WTC11 (cell line): ENCODE measurements at regions not wholly inside any gene's neighbourhood (a gene's known extent, or its start where the extent isn't known, plus 50 kb on each side); places are given as distances from the start of the nearest gene placed in this dataset.

Source experiments
- ATAC-seq: fragments of 200-7000 bp; cut with Tn5 transposase; 2 replicates; pipeline ENCODE4 v1.10.0; 2021; ENCODE audit warnings: mild to moderate bottlenecking, moderate library complexity
- CTCF ChIA-PET: fragments of 300-600 bp; sonication (Branson Sonifier 250); formaldehyde crosslinking; loops from one replicate; lab custom pipeline; 2021; ENCODE audit warnings: antibody characterized with exemption; lab: Charles Lee
- POLR2A ChIA-PET: fragments of 350-600 bp; sonication (Branson Sonifier 250); formaldehyde crosslinking; loops from one replicate; lab custom pipeline; 2021; ENCODE audit warnings: antibody characterized with exemption; lab: Charles Lee
- DNase-seq: peaks from one replicate; pipeline ENCODE4 v3.0.0; 2021; ENCODE audit warnings: low spot score
- H3K27ac Mint-ChIP-seq: 2 replicates; pipeline ENCODE4 v1.8.0; 2021; ENCODE audit warnings: mixed read lengths
- H3K27me3 Mint-ChIP-seq: 2 replicates; pipeline ENCODE4 v1.8.0; 2021; ENCODE audit warnings: low read depth, mild to moderate bottlenecking, moderate library complexity, mixed read lengths
- H3K36me3 Mint-ChIP-seq: 2 replicates; pipeline ENCODE4 v1.8.0; 2021; ENCODE audit warnings: mixed read lengths
- H3K4me1 Mint-ChIP-seq: 2 replicates; pipeline ENCODE4 v1.8.0; 2022; ENCODE audit warnings: mixed read lengths
- H3K4me3 Mint-ChIP-seq: 2 replicates; pipeline ENCODE4 v1.8.0; 2021; ENCODE audit warnings: mild to moderate bottlenecking, moderate library complexity, mixed read lengths
- H3K9me3 Mint-ChIP-seq: 2 replicates; pipeline ENCODE4 v1.8.0; 2021; ENCODE audit warnings: mixed read lengths
- ATF2 ChIP-seq: sonication (generic); formaldehyde crosslinking; IDR thresholded peaks from 2 replicates; pipeline ENCODE4 v1.8.1; 2022; ENCODE audit warnings: low read depth, missing genetic modification reagents, borderline replicate concordance
- CBFB ChIP-seq: sonication (generic); formaldehyde crosslinking; IDR thresholded peaks from 2 replicates; pipeline ENCODE4 v1.8.1; 2022; ENCODE audit warnings: mild to moderate bottlenecking, low read depth, missing genetic modification reagents
- ELF4 ChIP-seq: sonication (generic); formaldehyde crosslinking; IDR thresholded peaks from 2 replicates; pipeline ENCODE4 v1.8.1; 2022; ENCODE audit warnings: low read depth, mild to moderate bottlenecking, moderate library complexity, missing genetic modification reagents
- GRHL2 ChIP-seq: fragments of 250-450 bp; sonication (Bioruptor Pico); IDR thresholded peaks from 2 replicates; pipeline ENCODE4 v1.8.0; 2022; ENCODE audit warnings: mild to moderate bottlenecking, moderate library complexity; ENCODE audit not compliant: insufficient replicate concordance, severe bottlenecking
- PRDM15 ChIP-seq: sonication (generic); formaldehyde crosslinking; IDR thresholded peaks from 2 replicates; pipeline ENCODE4 v1.8.0; 2022; ENCODE audit warnings: missing genetic modification reagents
- RELA ChIP-seq: sonication (generic); formaldehyde crosslinking; IDR thresholded peaks from 2 replicates; pipeline ENCODE4 v1.8.1; 2022; ENCODE audit warnings: missing genetic modification reagents, mild to moderate bottlenecking, borderline replicate concordance
- SMAD3 ChIP-seq: sonication (generic); formaldehyde crosslinking; IDR thresholded peaks from 2 replicates; pipeline ENCODE4 v1.8.0; 2022; ENCODE audit warnings: missing genetic modification reagents, mild to moderate bottlenecking, borderline replicate concordance
- ZNF138 ChIP-seq: sonication (generic); formaldehyde crosslinking; conservative IDR thresholded peaks from 2 replicates; pipeline ENCODE4 v1.8.1; 2022; ENCODE audit warnings: mild to moderate bottlenecking, moderate library complexity, missing genetic modification reagents
- ZNF219 ChIP-seq: sonication (generic); formaldehyde crosslinking; IDR thresholded peaks from 2 replicates; pipeline ENCODE4 v1.8.0; 2023; ENCODE audit warnings: missing genetic modification reagents, mild to moderate bottlenecking, borderline replicate concordance
- ZNF232 ChIP-seq: sonication (generic); formaldehyde crosslinking; IDR thresholded peaks from 2 replicates; pipeline ENCODE4 v1.8.0; 2022; ENCODE audit warnings: mild to moderate bottlenecking, missing genetic modification reagents
- ZNF317 ChIP-seq: sonication (generic); formaldehyde crosslinking; IDR thresholded peaks from 2 replicates; pipeline ENCODE4 v1.8.1; 2023; ENCODE audit warnings: low read depth, mild to moderate bottlenecking, moderate library complexity, missing genetic modification reagents, borderline replicate concordance
- ZNF512 ChIP-seq: sonication (generic); formaldehyde crosslinking; IDR thresholded peaks from 2 replicates; pipeline ENCODE4 v1.8.1; 2022; ENCODE audit warnings: missing genetic modification reagents, borderline replicate concordance
- TF ChIP-seq, protein P1 (sequence below): sonication (generic); formaldehyde crosslinking; IDR thresholded peaks from 2 replicates; pipeline ENCODE4 v1.8.1; 2023; ENCODE audit warnings: mild to moderate bottlenecking, missing genetic modification reagents, borderline replicate concordance

DNA sequence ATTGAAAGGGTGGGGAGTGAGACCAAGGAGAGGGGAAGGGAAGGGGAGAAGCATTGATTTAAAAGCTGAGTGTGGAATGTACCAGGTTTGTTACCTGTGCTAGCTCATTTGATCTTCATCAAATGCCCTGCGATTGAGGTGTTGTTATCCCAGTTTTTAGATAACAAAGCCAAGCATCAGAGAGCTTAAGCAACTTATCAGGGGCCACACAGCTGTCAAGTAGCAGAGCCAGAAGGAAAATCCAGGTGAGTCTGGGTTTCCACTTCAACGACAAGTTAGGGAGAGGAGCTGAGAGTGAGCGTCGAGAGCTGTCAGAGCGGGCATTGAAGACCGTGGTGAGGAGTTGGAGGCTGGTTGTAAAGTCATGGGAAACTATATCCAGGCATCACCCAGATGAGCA, 146.9 kb upstream of the IRF2BP2 start (continued):
- TF ChIP-seq ZNF512: no peak
- TF ChIP-seq GRHL2 (CRISPR knock-in tag): no peak
- TF ChIP-seq, all 79 proteins: peak for 0

DNA sequence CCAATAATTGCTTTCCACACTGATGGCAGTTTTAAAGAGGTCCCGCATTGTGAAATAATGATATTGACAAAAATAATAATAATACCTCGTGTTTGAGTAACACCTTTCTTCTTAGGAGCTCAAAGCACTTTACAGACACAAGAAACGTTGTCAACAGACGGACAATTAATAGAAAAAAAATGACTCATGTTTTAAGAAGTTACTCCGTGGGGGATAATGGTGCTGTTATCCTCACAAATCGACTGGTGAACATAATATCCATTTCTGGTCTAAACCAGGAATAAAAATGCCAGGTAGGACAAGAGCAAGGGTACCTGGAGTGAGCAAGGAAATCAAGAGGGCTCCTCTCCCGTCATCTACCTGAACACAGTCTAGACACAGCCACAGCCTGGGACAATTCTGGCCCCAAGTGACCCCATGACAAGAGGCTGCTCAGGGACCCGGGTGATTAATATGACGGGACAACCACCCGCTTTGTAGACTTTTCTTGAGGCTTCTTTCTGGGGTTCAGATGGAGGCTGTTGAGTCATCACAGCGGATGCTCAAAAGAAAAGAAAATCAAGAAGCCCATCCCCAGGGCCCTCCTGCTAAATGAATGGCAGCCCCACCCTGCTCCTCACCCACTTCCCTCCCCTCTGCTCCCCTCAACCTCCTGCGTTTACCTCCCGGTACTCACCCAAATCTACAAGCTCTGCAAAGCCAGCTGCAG, 146.2 kb upstream of the IRF2BP2 start:
- TF ChIP-seq SMAD3 (CRISPR knock-in tag) (no peak), ZNF232 (CRISPR knock-in tag) (no peak), ZNF219 (CRISPR knock-in tag) (no peak), PRDM15 (no peak), ZNF317 (CRISPR knock-in tag) (no peak), ZNF138 (CRISPR knock-in tag) (no peak), ELF4 (CRISPR knock-in tag) (no peak), ATF2 (no peak), RELA (CRISPR knock-in tag) (no peak), CBFB (CRISPR knock-in tag) (no peak)
- TF ChIP-seq, protein P1, sequence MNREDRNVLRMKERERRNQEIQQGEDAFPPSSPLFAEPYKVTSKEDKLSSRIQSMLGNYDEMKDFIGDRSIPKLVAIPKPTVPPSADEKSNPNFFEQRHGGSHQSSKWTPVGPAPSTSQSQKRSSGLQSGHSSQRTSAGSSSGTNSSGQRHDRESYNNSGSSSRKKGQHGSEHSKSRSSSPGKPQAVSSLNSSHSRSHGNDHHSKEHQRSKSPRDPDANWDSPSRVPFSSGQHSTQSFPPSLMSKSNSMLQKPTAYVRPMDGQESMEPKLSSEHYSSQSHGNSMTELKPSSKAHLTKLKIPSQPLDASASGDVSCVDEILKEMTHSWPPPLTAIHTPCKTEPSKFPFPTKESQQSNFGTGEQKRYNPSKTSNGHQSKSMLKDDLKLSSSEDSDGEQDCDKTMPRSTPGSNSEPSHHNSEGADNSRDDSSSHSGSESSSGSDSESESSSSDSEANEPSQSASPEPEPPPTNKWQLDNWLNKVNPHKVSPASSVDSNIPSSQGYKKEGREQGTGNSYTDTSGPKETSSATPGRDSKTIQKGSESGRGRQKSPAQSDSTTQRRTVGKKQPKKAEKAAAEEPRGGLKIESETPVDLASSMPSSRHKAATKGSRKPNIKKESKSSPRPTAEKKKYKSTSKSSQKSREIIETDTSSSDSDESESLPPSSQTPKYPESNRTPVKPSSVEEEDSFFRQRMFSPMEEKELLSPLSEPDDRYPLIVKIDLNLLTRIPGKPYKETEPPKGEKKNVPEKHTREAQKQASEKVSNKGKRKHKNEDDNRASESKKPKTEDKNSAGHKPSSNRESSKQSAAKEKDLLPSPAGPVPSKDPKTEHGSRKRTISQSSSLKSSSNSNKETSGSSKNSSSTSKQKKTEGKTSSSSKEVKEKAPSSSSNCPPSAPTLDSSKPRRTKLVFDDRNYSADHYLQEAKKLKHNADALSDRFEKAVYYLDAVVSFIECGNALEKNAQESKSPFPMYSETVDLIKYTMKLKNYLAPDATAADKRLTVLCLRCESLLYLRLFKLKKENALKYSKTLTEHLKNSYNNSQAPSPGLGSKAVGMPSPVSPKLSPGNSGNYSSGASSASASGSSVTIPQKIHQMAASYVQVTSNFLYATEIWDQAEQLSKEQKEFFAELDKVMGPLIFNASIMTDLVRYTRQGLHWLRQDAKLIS: no peak
- no peak for ATAC-seq
- POLR2A ChIA-PET: interaction anchor here (1.1 kb wide), 1 partner anchor 15 kb away, joined by 4 read pairs; no protein-coding TSS in a partner anchor
- Mint-ChIP-seq H3K4me1 (peaks cover 25% of the 10 kb centered on the region), H3K4me3 (no peak overlapping the region), H3K27ac (no peak overlapping the region), H3K27me3 (peaks cover 2% of the 10 kb centered on the region; the same call in 1 of the 2 replicates), H3K9me3 (peaks cover 4% of the 10 kb centered on the region; the same call in 1 of the 2 replicates), H3K36me3 (no peaks in the 10 kb centered on the region)
- DNase-seq: no peak
- CTCF ChIA-PET: interaction anchor here (0.6 to 0.8 kb wide), 2 partner anchors 158 to 337 kb away, joined by 3 to 4 read pairs; no protein-coding TSS in a partner anchor
